GF-D8 (cell line): ENCODE measurements at regions not wholly inside any gene's neighbourhood (a gene's known extent, or its start where the extent isn't known, plus 50 kb on each side); places are given as distances from the start of the nearest gene placed in this dataset.
"Not testable (repeated sequence)": the region's sequence is repeated elsewhere in the genome, so short reads cannot be mapped to it uniquely, and the experiment has no call there.

Source experiments
- DNase-seq: peaks from one replicate; lab custom pipeline; 2025; lab: John Stamatoyannopoulos, UW

DNA sequence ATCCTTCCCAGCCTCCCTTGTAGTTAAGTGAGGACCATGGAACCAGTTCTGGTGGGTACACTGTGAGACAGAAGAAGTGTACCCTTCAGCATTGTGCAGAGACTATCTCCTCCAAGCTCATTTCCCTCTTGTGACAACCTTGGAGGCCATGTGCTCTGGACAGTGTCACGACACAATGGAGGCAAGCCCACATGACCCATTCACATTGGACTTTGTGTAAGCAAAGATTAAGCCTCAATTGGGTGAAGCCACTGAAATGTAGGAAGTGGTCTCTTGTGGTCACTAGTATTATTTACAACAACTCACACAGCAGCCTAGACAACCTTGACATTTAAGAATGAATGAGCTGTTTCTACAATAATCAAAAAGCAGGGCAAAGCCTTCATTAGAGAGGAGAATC, 124.2 kb downstream of the INHBA start:
- DNase-seq = no peak

DNA sequence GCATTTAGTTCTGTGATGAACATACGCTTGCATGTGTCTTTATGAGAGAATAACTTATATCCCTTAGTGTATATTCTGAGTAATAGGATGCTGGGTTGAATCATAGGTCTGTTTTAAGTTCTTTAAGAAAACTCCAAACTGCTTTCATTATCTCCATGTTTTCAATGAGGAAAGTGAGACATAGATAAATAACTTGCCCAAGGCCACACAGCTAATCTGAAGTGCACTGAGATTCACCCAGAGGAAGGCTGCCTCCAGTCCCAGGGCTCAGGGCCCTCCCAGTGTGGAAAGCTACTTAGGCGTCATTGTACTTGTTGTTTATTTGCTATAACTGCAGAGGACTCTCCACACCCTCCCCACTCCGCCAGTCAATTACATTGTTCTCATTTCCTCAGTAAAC, 126.7 kb downstream of the INHBA start:
- no peak for DNase-seq

DNA sequence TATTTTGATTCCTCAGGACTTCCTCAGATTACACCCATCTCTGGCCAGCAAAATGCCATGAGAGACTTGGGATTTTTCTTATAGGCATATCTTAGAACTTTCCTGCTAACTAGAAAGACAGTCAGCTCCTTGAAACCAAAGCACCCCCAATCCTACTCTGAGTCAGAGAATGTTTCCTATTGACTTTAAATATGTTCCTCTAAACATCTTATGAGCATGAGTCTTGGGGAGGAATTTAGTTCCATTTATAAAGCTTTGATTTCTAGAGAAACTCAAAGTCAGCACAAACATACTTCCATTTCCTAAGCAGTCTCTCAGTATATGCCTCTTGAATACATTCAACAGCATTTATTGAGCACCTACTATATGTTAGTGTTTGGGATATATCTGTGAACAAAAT, 128.5 kb downstream of the INHBA start:
- DNase-seq = no peak

DNA sequence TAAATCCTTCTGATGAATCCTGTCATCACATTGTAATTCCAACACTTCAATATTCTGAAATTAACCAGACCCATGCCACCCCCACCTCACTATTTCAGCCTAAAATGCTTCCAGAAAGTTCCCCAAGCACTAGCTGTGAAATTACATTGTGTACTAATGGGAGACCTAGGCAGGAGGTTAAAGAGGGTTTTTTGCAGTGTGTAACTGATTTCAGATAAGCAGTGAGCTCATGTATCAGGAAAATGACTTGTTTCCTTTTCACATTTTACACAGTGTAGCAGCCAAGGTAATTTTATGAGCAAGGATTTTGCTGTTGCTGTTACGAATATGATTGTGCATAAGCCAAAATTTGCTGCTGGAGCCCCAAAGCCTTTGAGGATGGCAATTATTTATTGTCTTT, 129.0 kb downstream of the INHBA start:
- no peak for DNase-seq

DNA sequence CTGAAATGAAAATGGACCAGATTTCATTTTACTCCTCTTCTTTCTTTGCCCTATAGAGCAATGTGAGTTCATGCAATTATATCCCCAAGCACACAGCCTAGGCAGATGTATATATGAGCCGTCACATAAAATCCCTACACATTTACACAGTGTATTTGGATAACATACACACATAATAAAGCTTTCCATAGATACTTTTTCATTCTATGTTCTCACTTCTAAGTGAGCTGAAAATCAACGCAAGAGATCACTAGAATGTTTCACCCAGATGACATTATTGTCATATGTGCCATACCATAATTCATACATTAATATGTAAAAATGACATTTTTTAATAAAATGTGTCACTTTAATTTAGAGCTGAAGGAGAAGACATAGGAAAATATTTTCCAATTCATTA, 129.4 kb downstream of the INHBA start:
- DNase-seq = no peak

DNA sequence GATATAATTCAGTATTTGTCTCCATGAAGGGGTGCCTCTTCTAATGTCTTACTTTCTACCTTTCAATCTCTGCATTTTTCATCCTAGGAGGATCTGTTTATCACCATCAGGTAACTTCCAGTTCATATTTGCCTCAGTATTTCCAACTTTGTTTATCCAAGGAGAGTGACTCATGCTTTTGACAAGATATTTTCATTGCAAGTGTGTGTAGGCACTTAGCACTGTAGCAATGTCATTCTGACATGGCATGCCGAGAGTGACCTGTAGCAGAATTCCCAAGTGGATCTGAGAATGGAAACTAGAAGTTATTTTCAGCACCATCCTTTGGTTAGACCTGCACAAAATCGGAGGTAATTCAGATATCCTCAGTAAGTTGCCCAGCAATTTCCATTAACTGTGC, 129.9 kb downstream of the INHBA start:
- no peak for DNase-seq

DNA sequence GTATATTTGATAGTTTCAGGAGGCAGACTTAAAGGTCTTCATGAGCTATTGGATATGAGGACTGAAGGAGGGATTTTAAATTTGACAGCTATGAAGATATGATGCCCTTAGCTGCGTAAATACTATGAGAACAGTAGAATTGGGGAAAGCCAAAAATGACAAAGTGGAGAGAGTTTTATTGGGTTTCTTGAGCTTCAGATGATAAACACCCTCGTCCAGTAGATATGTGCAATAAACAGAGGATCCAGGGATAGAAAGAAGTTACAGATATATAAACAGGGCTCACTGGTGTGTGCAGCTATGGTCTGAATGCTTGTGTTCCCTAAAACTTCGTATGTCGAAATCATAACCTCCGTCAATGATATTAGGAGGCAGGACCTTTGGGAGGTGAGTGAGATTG, 131.3 kb downstream of the INHBA start:
- DNase-seq = no peak

- no peak for DNase-seq
These were observed 132.1 kb downstream of the INHBA start for GRCh38 chr7:41570766-41571165.

- no peak for DNase-seq
These were observed 134.8 kb downstream of the INHBA start for GRCh38 chr7:41568135-41568534.

DNA sequence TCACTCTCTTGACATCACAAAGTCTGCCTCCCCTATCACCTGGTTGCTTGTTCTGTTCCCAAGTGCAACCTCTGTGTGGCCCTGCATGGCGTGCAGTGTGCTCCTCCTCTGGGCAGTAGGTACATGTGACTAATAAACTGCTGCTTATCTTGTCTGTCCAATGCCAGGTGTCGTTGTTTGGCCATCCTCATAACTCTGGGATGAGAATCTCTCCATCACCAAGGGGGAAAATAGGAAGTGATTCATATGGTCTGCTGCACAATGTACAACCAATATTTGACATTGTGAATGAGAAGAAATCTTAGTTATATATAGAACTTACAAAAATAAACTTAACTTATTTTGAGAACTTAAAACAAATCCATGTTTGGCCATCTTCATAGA, 135.2 kb downstream of the INHBA start:
- DNase-seq = no peak

GRCh38 chr7:41567031-41567730, 135.7 kb downstream of the INHBA start:
- DNase-seq = peak; percentile 25

GRCh38 chr7:41566581-41566980, 136.3 kb downstream of the INHBA start:
- DNase-seq = no peak

DNA sequence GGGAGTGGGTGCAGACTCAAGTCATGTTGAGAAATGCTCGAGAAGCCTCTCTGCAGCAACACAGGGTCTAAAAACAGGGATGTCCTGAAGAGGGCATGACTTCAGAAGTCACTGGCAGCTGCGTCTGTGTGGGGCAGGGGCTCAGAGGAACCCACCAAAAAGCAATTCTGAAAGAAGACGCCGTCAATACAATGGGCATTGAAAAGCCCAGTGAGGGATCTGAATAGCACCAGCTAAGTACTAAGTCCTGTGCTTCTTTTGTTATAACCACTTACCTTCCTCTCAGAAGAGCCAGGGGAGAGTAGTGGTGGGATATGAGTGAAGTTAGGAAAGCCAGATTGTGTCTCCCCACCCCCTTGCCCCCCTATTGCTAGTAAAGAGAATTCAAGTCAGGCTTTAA, 137.2 kb downstream of the INHBA start:
- no peak for DNase-seq

DNA sequence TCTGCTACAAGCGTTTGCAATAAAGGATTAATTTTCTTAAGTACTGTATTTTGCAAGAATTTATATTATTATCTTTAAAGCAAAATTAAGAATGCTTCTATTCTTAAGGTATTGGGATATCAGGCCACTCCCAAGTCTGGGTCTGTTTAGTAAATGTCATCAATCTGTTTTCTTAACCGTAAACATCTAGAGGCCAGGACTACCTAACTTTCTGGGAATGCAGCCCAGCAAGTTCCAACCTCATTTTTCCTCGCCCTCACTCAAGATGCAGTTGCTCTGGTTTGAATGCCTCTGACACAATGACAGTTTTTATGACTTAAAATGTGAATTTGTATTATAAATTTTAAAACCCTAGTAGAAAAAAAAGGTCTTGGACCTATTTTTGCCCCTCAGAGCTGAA, 143.5 kb downstream of the INHBA start:
- DNase-seq = no peak

GRCh38 chr7:41554481-41554880, 148.4 kb downstream of the INHBA start:
- DNase-seq = no peak

- not testable (repeated sequence) for DNase-seq
These were observed 152.8 kb downstream of the INHBA start for GRCh38 chr7:41550046-41550445.

DNA sequence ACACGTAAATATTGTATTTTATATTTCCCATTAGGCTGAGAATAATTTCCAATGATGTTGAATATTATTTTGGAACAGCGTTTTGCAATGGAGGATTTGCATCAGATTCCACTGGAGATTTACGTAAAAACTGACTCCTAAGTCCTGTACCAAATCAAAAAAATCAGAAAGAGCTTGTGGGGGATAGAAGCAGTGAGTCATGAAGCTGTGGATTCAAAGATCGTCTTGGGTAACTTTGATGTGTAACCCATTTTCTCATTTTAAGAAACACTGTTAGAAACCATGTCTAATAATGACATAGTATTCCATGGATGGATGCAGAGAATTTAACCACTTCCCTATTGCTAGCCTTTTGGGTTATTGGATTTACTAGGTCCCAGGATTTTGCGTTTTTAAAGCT, 158.6 kb downstream of the INHBA start:
- DNase-seq = no peak

GRCh38 chr7:41540601-41541000, 162.3 kb downstream of the INHBA start:
- no peak for DNase-seq

- DNase-seq = no peak
These were observed 163.8 kb downstream of the INHBA start for GRCh38 chr7:41538810-41539724.

GRCh38 chr7:41536873-41537665, 165.8 kb downstream of the INHBA start:
- no peak for DNase-seq

DNA sequence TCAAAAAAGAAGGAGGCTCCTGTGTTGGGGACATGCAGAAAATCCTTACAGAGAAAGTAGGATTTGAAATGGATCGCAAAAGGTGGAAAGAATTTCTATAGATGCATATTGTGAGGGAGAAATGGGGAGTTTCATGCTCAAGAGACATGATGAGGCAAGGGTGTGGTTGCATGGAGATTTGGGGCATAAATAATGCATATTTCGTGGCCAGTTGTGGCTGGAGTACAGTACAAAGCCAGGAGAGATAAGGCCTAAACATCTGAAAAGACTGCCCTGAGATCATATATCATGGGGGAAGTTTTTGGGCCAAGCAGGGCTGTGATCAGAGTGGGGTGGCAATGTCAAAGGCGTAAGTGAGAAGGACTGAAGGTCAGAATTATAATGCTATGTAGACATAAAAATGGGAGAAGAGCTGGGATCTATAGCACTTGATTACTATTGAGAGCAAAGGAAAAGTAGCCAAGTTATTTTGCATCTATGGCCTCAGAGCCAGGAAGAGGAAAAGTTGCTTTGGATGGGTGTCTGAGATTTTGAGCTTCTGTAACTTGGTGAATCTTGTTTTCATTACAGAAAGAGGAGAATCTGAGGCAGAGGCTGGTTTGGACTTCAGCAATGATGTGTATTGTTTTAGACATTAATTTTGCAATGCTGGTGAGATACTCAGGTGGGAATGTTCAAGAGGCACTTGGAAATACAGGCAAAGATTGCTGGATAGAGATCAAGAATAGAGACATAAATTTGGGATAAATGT, 166.6 kb downstream of the INHBA start:
- DNase-seq = no peak

GRCh38 chr7:41529831-41530230, 173.1 kb downstream of the INHBA start:
- DNase-seq = no peak
